ENCODE measurements at regions not wholly inside any gene's neighbourhood (a gene's known extent, or its start where the extent isn't known, plus 50 kb on each side); places are given as distances from the start of the nearest gene placed in this dataset.

DNA sequence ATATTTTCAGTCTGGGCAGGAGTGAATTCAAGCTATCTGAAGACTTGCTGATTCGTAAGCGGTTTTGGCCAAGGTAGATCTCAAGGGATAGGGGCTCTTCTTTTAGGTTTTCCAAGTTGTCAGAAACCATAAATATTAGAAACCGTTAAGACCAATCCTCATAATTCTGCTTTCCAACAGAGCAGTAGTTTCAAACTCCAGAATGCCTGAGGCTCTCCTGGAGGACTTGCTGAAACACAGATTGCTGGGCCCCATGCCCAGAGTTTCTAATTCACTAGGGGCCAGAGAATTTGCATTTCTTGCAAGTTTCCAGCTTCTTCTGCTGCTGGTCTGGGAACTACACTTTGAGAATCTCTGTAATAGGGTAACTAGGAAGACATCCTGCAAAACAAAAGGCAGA, 1855.7 kb upstream of the CELF4 start:
- TF ChIP-seq SIN3A (IDR thresholded peaks at IDR 0.05; ENCODE audit: borderline replicate concordance, insufficient read depth, low read length) (no peak), POLR2AphosphoS5 (IDR thresholded peaks at IDR 0.05; ENCODE audit: low read depth, low read length) (no peak), TAF1 (IDR thresholded peaks at IDR 0.05; ENCODE audit: borderline replicate concordance, insufficient read depth, low read length) (no peak), FOXP2 (optimal IDR thresholded peaks at IDR 0.05; ENCODE audit: borderline replicate concordance, extremely low read depth, extremely low read length, insufficient read depth) (no peak)
- TF ChIP-seq, protein P1, sequence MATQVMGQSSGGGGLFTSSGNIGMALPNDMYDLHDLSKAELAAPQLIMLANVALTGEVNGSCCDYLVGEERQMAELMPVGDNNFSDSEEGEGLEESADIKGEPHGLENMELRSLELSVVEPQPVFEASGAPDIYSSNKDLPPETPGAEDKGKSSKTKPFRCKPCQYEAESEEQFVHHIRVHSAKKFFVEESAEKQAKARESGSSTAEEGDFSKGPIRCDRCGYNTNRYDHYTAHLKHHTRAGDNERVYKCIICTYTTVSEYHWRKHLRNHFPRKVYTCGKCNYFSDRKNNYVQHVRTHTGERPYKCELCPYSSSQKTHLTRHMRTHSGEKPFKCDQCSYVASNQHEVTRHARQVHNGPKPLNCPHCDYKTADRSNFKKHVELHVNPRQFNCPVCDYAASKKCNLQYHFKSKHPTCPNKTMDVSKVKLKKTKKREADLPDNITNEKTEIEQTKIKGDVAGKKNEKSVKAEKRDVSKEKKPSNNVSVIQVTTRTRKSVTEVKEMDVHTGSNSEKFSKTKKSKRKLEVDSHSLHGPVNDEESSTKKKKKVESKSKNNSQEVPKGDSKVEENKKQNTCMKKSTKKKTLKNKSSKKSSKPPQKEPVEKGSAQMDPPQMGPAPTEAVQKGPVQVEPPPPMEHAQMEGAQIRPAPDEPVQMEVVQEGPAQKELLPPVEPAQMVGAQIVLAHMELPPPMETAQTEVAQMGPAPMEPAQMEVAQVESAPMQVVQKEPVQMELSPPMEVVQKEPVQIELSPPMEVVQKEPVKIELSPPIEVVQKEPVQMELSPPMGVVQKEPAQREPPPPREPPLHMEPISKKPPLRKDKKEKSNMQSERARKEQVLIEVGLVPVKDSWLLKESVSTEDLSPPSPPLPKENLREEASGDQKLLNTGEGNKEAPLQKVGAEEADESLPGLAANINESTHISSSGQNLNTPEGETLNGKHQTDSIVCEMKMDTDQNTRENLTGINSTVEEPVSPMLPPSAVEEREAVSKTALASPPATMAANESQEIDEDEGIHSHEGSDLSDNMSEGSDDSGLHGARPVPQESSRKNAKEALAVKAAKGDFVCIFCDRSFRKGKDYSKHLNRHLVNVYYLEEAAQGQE (IDR thresholded peaks at IDR 0.05; ENCODE audit: insufficient read depth in 1 of 2, low read depth in 2 of 2, low read length in 2 of 2): no peak

DNA sequence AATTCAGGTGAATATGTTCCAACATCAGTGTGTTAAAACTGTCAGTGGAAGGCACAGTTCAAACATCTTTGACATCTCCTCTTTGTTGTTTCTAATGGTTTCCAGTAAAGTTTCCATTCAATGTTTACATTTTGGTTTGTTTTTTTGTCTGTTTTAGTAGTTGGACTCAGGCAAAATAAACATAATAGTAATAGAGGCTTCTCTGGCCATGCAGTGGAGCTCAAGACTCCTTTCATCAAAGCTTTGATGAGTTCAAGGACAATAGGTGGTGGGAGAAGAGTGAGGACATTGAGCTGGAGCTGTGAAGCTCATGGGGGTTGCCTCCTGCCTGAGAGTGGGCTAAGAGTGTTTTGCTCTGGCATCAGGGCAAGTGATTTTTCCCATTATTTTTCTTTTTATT, 1853.7 kb upstream of the CELF4 start:
- TF ChIP-seq SIN3A (IDR thresholded peaks at IDR 0.05; ENCODE audit: borderline replicate concordance, insufficient read depth, low read length) (no peak), TAF1 (IDR thresholded peaks at IDR 0.05; ENCODE audit: borderline replicate concordance, insufficient read depth, low read length) (no peak), FOXP2 (optimal IDR thresholded peaks at IDR 0.05; ENCODE audit: borderline replicate concordance, extremely low read depth, extremely low read length, insufficient read depth) (no peak), POLR2AphosphoS5 (IDR thresholded peaks at IDR 0.05; ENCODE audit: low read depth, low read length) (no peak)
- TF ChIP-seq, protein P1 (IDR thresholded peaks at IDR 0.05; ENCODE audit: insufficient read depth in 1 of 2, low read depth in 2 of 2, low read length in 2 of 2): no peak

DNA sequence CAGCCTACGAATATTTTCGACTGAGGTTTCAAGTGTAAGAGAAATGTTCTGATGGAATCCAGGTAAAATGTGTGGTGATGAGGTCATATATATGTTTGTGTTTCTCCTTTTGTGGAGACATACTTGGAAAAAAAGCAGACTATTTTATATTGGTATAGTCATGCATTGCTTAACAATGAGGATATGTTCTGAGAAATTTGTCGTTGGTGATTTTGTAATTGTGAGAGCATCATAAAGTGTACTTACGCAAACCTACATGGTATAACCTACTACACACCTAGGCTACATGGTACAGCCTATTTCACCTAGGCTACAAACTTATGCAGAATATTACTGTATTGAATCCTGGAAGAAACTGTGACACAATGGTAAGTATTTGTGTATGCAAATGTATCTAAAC, 1849.9 kb upstream of the CELF4 start:
- no peak for TF ChIP-seq FOXP2 (optimal IDR thresholded peaks at IDR 0.05; ENCODE audit: borderline replicate concordance, extremely low read depth, extremely low read length, insufficient read depth)
- TF ChIP-seq, protein P1 (IDR thresholded peaks at IDR 0.05; ENCODE audit: insufficient read depth in 1 of 2, low read depth in 2 of 2, low read length in 2 of 2): no peak
- TF ChIP-seq TAF1 (IDR thresholded peaks at IDR 0.05; ENCODE audit: borderline replicate concordance, insufficient read depth, low read length): no peak
- TF ChIP-seq POLR2AphosphoS5 (IDR thresholded peaks at IDR 0.05; ENCODE audit: low read depth, low read length): no peak
- no peak for TF ChIP-seq SIN3A (IDR thresholded peaks at IDR 0.05; ENCODE audit: borderline replicate concordance, insufficient read depth, low read length)

DNA sequence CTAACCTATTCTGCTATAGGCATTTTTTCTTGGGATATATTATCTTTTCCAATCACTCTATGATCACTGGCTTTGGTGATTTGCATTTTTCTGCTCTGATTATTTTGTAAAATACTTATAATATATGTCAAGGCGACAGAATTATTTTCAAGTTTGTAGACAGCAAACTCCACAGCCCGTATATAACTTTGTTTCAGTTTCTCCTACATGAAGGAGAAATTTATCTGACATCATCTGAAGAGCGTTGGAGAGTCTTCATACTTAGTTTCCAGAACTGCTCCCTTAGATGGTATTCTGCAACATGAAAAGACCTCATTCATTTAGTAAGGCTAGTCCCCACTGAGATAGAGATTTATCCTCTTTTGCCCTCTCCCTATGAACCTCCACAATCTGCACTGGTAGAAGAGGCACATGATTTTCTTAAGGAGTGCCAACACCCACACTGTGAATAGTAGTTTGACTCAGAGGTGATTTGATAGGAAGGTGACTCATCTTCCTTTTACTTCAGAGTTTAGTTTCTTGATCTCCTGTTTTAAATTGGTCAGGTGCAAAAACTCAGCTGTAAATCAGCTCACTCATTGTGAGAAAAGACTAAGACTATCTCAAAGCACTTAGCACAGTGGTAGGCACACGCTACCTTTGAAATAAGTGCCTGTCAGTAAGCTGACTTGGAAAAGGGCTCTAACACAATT, 1848.6 kb upstream of the CELF4 start:
- TF ChIP-seq FOXP2 (optimal IDR thresholded peaks at IDR 0.05; ENCODE audit: borderline replicate concordance, extremely low read depth, extremely low read length, insufficient read depth) (no peak), TAF1 (IDR thresholded peaks at IDR 0.05; ENCODE audit: borderline replicate concordance, insufficient read depth, low read length) (no peak), SIN3A (IDR thresholded peaks at IDR 0.05; ENCODE audit: borderline replicate concordance, insufficient read depth, low read length) (no peak), POLR2AphosphoS5 (IDR thresholded peaks at IDR 0.05; ENCODE audit: low read depth, low read length) (no peak)
- TF ChIP-seq, protein P1 (IDR thresholded peaks at IDR 0.05; ENCODE audit: insufficient read depth in 1 of 2, low read depth in 2 of 2, low read length in 2 of 2): no peak

All from PFSK-1 (cell line).